ENCODE measurements at regions not wholly inside any gene's neighbourhood (a gene's known extent, or its start where the extent isn't known, plus 50 kb on each side); places are given as distances from the start of the nearest gene placed in this dataset.

DNA sequence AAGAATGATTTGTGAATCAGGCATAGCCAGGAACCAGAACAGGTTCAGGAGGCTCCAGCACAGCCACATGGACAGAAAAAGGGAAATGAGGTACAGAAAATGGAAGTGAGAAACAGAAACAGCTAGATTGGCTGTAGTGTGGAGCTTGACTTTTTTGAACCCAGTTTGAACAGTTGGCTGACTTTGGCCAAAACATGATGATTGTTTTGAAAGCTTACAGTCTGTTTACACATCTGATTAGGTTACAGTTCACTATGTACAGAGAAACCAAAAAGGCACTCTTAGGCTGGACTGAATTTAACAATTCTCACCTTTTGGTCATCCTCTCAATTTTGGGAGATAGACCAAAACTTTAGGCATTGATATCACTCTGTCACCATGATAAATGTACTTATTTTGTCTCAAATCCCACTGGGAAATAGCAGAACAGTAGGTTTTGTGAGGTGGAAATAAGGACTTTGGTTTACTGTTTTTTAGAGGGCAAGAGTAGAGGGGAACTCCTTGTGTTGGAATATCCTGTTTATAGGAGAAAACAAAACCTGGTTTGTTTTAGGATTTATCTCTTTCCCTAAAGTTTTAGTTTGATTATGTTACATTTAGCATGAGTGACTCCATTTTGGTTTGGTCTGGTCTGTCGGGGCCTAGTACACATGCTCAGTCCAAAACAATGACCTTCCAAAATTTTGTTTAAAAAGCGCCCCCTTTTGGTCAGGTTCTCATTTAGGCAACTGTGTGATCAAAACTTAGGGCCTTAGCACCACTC, 123.1 kb downstream of the OLIG3 start:
- TF ChIP-seq, protein P1, sequence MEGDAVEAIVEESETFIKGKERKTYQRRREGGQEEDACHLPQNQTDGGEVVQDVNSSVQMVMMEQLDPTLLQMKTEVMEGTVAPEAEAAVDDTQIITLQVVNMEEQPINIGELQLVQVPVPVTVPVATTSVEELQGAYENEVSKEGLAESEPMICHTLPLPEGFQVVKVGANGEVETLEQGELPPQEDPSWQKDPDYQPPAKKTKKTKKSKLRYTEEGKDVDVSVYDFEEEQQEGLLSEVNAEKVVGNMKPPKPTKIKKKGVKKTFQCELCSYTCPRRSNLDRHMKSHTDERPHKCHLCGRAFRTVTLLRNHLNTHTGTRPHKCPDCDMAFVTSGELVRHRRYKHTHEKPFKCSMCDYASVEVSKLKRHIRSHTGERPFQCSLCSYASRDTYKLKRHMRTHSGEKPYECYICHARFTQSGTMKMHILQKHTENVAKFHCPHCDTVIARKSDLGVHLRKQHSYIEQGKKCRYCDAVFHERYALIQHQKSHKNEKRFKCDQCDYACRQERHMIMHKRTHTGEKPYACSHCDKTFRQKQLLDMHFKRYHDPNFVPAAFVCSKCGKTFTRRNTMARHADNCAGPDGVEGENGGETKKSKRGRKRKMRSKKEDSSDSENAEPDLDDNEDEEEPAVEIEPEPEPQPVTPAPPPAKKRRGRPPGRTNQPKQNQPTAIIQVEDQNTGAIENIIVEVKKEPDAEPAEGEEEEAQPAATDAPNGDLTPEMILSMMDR (IDR thresholded peaks at IDR 0.05), result no peak
- DNase-seq (ENCODE audit: low spot score) (no peak), ATAC-seq (ENCODE audit: low FRiP score) (no peak)

DNA sequence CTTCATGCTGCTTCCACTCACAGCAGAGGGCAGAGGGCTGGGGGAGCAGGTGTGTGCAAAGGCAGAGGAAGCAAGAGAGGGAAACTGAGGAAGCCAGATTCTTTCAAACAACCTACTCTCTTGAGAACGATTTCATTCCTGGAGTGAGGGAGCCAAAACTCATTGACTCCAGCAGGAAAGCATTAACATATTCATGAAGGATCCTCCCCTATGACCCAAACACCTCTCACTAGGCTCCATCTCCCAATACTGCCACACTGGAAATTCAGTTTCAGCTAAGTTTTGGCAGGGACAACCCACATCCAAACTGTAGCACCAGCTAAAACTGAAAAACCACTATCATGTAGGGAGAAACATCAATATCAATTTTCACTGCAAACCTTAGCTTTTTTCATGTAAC, 125.1 kb downstream of the OLIG3 start:
- no peak for ATAC-seq (ENCODE audit: low FRiP score)
- TF ChIP-seq, protein P1 (IDR thresholded peaks at IDR 0.05), result no peak
- no peak for DNase-seq (ENCODE audit: low spot score)

DNA sequence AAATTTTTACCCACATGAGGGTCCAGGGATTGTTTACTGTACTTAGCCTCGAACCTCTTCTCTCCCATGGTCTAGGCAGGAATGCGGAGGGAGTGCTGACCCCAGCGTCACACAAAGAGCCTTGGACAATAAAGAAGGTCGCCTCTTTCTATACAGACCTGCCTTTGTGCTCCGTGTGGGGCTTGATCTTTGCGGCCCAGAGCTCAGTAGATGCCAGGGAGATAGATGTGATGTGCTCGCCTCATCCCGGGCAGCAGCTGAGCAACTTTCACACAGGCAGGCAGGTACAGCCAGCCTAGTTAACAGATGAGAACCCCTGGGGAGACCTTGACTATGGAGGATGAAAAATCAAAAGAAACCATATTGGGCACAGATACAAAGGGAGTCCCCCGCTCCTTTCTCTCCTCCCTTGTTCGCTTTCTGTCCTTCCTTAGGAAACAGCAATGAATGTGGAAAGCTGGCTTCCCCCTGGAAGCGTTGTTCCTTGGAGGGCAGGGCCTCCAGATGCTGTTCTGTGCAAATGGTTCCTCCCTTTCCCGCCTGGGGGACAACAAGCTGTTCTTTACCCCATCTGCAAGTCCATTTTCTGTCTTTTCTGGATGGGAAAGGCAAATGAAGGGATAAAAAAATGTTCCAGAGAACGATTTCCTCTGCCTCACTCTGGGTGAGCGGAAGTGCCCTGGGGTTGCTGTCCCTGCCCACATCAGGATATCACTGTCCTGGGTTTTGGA, 128.3 kb downstream of the OLIG3 start:
- DNase-seq (ENCODE audit: low spot score) (no peak), ATAC-seq (ENCODE audit: low FRiP score) (no peak)
- TF ChIP-seq, protein P1 (IDR thresholded peaks at IDR 0.05), result no peak

DNA sequence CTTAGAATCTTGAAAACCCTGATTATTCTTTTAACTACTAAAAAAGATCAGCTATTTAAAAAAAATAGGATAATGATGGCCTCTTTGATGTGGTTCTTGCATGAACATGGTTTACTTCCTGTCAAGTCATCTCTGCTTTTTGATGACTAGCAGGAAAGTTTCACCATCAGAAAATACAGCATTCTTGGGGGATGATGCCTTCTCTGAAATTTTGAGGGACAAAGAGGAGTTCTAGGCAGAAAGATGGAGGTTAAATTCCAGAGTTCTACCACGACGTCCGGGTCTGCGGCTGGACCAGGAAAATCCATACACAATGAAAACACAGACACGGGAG, 130.4 kb downstream of the OLIG3 start:
- no peak for DNase-seq (ENCODE audit: low spot score)

DNA sequence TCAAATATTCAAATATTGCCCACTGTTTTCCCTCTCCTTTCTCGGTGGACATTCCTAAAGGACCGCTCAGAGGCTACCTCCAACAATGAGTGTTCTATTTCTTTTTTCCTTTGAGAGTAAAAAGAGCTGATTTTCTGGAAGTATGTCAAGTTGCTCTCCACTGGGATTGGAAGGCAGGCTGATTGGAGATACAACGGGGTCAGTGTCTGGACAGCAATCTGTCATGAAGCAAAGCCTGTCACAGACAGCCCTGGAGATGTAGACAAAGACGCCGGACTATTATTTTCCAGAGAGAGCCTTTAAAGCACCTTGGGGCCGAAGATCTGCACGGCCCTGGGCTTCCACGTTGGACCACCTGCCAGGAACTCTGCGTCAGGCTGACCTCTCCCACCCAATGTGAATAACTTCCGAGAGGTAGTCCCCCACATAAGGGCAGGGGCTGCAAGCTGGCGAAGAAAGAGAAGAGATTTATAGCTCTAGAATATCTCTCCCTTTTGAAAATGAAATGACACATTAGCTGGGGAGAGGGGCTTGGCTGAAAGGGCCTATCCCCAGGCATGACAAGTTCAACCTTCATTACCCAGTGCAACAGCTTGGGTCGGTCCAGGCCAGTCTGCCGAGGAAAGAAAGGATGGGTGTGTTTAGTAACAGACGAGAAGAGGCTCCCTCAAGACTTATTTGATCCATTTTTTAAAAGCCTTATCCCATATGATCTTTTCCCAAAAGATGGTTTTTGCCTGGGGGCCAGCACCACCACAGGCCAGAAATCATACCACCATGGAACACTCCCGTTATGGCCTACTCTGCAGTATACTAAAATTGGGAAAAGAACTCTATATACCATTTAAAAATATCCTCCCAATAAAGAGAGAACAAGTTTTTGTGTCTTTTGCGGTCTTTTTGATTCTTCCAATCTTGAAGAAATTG, 131.1 kb downstream of the OLIG3 start:
- DNase-seq (ENCODE audit: low spot score) (no peak), ATAC-seq (ENCODE audit: low FRiP score) (no peak)
- TF ChIP-seq, protein P1 (IDR thresholded peaks at IDR 0.05), result no peak

More for the DNA sequence above, 130.4 kb downstream of the OLIG3 start:
- no peak for ATAC-seq (ENCODE audit: low FRiP score)
- TF ChIP-seq, protein P1 (IDR thresholded peaks at IDR 0.05), result no peak

DNA sequence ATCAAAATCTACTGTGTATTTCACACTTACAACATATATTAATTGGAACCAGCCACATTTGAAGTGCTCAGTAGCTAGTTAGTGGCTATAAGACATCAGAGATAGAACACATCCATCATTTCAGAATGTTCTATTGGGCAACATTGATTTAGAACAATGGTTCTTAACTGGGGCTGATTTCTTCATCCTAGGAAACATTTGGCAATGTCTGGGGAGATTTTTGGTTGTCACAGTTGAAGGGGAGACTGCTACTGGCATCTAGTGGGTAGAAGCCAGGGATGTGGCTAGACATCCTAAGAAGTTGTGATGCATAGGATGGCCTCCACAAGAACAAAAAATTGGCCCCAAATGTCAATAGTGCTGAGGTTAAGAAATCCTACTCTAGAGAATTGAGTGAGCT, 132.5 kb downstream of the OLIG3 start:
- ATAC-seq (ENCODE audit: low FRiP score) (no peak), DNase-seq (ENCODE audit: low spot score) (no peak)
- TF ChIP-seq, protein P1 (IDR thresholded peaks at IDR 0.05), result no peak

Data from omental fat pad (tissue), 3 donors.